ENCODE measurements at regions not wholly inside any gene's neighbourhood (a gene's known extent, or its start where the extent isn't known, plus 50 kb on each side); places are given as distances from the start of the nearest gene placed in this dataset.
"Not testable (repeated sequence)": the region's sequence is repeated elsewhere in the genome, so short reads cannot be mapped to it uniquely, and the experiment has no call there.

GRCh38 chr3:34852844-34853439, 786.4 kb upstream of the ARPP21 start:
- DNase-seq, result no peak

- no peak for DNase-seq
Observed at GRCh38 chr3:34856081-34856947, 783.0 kb upstream of the ARPP21 start.

GRCh38 chr3:34858067-34858660, 781.2 kb upstream of the ARPP21 start:
- no peak for DNase-seq

DNA sequence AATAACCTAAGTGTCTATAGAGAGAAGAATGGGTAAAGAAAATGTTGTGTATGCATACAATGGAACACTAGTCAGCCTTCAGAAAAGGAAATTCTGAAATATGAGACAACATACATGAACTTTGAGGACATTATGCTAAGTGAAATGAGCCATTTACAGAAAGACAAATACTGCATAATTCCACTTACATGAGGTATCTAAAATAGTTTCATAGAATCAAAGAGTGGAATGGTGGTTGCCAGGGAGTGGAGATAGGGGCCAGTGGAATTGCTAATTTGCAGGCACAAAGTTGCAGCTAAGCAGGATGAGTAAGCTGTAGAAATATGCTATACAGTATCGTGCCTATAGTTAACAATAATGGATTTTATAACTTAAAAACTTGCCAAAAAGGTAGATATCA, 779.6 kb upstream of the ARPP21 start:
- no peak for DNase-seq

GRCh38 chr3:34862456-34862855, 776.9 kb upstream of the ARPP21 start:
- no peak for DNase-seq

- no peak for DNase-seq
Observed at GRCh38 chr3:34863485-34863884, 775.8 kb upstream of the ARPP21 start.

- no peak for DNase-seq
Observed at GRCh38 chr3:34864011-34864410, 775.3 kb upstream of the ARPP21 start.

- no peak for DNase-seq
Observed at GRCh38 chr3:34865346-34865745, 774.0 kb upstream of the ARPP21 start.

- no peak for DNase-seq
Observed at GRCh38 chr3:34868935-34869334, 770.4 kb upstream of the ARPP21 start.

GRCh38 chr3:34869696-34870095, 769.6 kb upstream of the ARPP21 start:
- DNase-seq, result no peak

- DNase-seq, result no peak
Observed at GRCh38 chr3:34872406-34872805, 766.9 kb upstream of the ARPP21 start.

- DNase-seq, result no peak
Observed at GRCh38 chr3:34876997-34877396, 762.3 kb upstream of the ARPP21 start.

DNA sequence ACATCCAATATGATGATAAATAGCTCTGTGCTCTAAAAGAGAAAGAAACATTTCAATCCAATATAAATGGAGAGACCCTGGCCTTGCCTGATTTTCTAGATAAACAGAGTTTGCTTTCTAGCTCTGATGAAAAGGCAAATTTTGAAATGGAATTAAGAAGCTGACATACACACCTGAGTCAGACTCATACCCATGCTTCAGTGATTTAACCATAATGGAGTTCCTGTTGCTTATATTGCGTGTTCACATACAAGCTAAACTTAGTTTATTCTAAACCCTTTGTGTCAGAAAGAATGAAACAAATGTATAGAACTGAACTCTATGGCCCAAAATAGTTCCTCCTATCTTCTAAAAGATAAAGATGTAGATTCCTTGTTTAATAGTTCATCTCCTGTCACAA, 760.8 kb upstream of the ARPP21 start:
- DNase-seq, result no peak

DNA sequence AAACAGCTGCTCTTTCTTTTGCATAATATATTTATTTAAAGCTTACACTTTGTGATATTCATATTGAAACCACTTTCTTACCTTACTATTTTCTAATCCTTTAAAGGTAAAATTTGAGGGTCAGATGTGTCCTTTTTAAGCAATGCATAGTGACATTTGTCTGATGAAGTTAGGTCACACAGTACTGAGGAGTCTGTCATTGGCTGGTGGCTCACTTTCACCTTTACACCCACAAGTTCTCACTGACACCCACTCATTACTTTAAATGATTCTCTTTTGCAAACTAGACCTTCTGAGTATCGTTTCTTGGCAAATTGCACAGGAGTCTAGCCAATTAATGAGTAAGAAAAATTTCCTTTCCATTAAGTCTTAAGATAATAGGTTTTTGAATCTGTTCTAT, 758.3 kb upstream of the ARPP21 start:
- no peak for DNase-seq

DNA sequence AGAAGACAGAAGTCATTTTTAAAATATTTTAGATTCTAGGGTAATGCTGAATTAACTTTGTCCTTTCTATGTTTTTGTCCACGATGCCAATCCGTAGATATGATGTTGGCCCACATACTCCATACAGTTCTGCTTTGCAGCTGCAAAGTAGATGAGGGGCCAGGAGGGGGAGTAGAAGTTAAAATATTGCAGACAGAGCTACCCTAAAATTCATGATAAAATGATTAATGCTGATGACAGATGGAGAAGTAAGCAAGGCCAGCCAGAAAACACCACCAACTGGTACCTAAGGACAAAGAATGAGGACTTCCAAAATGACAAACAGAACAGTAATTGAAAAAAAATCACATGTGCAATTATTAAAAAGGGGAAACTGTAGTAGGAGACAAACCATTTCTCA, 756.6 kb upstream of the ARPP21 start:
- no peak for DNase-seq

DNA sequence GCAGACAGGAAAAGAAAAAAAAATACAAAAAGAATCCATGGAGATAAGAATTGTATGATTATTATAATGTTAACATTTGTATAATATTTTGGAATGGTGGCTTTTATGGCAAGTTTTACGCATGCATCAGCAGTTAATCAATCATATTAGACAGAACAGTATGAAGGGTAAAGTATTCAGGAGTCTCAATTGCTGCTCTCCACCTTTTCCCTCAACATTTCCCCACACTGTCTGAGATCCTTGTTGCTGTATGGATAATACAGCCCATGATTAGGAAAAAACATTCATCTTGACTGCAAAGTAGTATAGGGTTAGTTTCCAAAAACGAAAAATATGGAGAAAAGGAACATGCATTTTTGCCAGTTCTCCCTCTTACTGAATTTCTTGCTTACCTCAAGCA, 755.3 kb upstream of the ARPP21 start:
- no peak for DNase-seq

DNA sequence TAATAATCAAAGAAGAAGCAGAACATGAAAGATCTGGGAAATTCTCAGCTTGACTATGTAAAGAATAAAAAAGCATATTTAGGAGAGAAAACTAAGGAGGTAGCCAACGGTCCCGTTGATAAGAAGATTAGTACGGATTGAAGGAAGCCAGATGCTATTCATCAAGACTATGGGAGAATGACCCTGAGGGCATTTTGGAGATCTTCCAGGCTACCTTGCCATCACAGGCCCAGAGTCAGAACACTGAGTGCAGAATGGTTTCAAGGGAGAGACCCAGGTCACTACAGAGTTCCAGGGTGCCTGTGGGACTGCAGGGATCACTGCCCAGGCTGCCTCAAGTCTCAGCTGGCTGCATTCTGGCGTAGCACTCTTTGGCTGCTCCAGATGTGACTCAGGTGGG, 752.9 kb upstream of the ARPP21 start:
- DNase-seq, result no peak

- no peak for DNase-seq
Observed at GRCh38 chr3:34889641-34890040, 749.7 kb upstream of the ARPP21 start.

GRCh38 chr3:34890247-34890646, 749.1 kb upstream of the ARPP21 start:
- no peak for DNase-seq

- DNase-seq, result no peak
Observed at GRCh38 chr3:34891941-34892340, 747.4 kb upstream of the ARPP21 start.

DNA sequence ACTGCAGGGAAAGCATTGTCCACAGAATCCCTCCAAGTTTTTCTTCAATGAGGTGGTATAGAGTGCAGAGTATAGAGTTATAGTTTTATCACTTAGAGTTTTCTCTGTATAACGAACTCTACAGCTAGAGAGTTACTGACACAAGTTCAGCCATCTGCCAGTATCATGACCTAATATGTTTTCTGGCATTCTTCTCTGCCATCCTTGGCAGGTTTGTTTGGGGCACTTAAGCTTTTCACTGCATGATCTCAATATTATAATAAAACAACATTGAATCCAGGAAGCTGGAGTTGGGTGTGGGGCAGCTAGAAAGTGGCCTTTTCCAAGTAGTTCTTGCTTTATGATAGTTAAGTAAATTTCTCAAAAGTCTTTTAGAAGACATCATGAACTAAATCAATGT, 743.5 kb upstream of the ARPP21 start:
- no peak for DNase-seq

- not testable (repeated sequence) for DNase-seq
Observed at GRCh38 chr3:34909679-34910078, 729.6 kb upstream of the ARPP21 start.

DNA sequence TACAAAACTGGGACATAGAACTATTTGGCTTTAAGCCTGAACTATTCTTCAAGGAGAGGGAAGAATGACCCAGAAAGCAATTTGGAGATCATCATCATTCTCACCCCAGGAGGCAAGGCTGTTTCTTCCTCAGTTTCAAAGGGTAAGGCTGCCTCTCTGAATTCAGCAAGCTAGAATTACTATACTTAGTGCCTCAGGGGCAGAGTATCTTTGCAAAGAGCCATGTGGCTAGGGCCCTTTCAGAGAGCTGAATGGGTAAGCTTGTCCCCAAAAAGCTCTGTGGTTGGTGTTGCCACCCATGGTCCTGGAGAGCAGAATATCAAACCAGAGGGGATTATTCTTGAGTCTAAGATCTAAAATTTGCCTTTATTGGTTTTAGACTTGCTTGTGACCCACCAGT, 720.3 kb upstream of the ARPP21 start:
- no peak for DNase-seq

DNA sequence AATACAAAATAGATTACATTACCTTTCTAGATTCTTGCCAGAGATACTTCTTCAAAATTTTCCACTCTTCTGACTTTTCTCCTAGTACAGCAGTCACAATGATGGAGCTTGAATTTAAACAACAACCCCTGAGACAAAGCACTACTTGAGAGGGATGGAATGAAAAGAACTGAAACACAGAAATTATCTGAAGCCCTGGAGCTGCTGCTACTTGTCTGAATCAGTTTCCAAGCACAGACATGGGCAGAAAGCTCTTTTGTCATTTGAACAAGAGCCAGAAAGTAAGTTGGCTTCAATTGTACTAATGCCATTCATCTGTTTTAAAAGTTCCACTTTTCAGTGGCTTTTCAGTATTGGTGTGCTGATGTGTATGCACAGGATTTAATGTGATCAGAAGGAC, 718.5 kb upstream of the ARPP21 start:
- DNase-seq, result no peak
